ENCODE measurements at regions not wholly inside any gene's neighbourhood (a gene's known extent, or its start where the extent isn't known, plus 50 kb on each side); places are given as distances from the start of the nearest gene placed in this dataset.

DNA sequence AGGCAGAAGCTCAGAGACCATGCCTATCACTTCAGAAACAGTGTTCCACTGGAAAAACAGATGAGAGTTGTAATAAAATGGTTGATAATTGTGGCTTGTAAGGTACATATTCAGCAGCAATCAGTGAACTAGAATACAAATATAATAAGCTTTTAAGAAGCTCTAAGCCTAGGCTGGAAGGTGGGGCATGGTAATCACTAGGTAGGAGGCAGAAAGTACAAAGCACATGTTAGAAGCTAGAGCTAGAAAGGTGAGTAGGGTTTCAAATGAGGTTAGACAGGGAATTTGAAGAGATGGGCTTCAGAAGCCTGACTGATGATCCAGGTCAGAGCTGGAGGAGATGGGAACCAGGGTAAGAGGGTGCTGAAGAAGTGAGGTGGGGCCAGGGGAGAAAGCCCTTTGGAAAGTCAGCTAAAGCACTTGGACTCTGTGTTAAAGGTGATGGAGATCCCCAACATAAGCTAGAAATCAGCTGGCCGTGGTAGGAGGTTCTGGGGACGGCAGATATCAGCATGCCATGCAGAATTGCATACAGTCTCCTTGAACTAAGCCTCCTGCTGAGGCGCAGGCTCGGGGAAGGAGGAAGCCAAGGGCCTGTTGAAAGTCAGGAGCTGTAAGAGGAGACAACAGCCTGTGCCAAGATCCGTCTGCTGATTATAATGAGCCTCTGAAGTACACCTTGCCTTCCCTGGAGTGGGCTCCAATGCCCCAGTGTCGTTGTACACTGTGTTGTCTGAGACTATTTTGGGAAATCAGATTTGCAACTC is 659.4 kb downstream of the BCL11B start:
- no peak for DNase-seq

DNA sequence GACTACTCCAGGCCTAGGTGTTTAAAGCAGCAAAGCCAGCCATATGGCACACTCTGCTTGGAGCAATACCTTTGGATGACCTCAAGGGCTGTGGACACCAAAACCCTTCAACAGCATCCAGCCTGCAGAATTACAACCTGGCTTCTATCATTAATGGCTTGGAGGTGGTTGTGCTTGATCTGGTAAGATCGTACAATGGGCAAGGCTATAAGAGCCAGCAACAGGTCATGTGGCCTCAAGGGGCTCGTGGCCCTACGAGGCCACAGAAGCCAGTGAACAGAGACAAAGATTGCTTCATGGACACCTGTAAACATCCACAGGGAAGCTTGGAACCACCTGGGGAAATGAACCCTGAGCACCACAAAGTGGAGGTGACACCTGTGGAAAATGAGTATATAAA is 657.3 kb downstream of the BCL11B start:
- DNase-seq = no peak

DNA sequence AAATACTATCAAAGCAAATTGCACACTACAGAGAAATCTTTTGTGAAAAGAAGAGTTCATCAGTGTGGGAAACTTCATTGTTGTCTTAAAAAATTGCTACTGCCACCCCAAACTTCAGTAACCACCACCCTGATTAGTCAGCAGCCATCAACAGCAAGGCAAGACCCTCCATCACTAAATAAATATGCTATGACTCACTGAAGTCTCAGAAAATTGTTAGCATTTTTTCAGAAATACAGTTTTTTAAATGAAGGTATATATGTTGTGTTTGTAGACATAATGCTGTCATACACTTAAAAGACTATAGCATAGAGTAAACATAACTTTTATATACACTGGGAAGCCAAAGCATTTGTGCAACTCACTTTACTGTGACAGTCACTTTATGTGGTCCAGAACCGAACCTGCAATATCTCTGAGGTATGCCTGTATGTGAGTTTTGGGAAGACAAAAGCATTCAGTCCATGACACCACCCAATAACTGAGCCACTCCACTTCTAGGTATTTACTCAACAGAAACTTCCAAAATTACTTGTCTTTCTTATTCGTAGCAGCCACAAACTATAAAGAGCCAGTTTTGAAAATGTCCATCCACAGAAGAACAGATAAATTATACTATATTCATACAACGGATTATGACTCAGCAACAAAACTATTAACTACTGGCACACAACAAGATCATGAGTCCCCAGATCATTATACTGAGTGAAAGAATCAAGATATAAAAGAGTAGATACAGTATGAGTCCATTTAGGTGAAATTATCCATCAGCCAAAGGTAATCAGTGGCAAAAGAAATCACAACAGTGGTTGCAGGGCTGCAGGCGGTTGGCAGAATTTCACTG is 649.6 kb downstream of the BCL11B start:
- DNase-seq = no peak

DNA sequence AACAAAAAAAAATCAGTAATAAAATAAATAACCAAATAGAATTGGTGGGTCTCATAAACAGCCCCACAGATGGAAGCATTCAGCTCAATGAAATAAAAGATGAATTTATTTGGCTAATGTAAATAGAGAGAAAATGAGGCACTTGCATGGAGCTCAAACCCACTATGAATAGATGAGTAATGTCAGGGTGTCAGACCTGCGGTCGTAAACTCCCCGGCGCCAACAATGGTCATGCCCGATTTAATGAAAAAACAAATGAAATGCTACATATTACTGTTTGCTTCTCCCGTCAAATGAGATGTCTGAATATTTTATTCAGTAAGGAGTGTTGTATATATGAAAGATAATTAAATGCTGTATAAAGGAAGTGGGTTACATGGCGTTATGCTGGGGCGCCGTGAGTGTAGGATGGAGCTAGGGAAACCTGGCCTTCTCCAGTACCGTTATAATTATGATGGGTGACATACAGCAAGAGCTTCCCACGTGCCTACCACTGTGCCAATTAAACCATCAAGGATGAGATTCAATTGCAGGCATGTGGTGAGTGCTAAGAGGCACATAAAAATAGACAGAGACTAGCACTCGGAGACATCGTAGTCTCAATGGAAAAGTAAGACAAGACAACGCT is 648.1 kb downstream of the BCL11B start:
- no peak for DNase-seq

DNA sequence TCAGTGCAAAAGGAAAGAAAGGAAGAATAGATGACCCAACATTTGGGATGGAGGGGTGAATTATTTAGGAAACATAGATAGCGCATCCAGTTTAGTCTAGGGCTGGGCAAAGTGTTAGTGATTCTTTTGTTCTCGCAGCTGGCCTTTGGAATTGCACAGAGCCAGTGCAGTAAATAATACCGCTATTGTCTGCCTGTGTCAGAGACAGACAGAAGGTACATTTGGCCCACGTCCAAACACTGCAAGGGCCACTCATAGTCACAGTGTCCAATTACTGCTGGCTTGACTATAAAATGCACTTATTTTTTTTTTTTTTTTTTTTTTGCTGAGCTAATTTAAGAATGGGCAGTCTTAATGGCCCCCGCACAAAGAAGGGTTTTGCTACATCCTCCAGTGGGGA is 638.6 kb downstream of the BCL11B start:
- no peak for DNase-seq

DNA sequence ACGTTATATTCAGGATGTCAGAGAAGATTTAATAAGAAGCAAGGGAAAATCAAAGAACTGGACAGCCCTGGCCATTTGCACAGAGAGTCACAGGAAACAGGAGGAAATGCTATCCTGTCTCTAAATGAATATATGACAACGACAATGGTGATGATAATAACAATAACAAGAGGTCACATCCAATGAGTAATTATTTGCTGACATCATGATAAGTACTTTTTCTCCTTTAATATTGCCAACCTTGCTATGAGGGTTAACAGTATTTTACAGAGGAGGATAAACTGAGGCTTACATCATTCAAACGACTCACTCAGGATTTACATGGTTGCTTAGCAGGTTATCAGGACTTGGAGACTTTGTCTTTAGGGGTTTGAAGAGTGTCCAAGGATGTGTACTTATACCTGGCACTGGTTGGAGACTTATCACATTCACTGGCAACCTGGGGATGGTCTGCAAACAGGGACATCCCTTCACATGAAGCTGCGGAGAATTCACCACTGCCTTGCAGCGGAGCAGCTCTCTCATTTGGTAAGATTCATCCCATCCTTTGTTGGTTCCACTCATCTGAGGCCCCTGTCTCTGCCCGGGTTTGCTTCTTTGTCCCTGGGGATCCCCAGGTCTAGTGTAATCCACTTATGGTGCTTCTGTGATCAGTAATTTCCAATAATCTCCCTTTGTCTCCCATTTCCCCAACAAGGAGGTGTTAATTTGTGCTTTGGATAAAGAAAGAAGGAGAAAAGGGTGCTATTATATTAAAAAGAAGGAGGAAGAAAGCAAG is 637.8 kb downstream of the BCL11B start:
- DNase-seq = no peak

DNA sequence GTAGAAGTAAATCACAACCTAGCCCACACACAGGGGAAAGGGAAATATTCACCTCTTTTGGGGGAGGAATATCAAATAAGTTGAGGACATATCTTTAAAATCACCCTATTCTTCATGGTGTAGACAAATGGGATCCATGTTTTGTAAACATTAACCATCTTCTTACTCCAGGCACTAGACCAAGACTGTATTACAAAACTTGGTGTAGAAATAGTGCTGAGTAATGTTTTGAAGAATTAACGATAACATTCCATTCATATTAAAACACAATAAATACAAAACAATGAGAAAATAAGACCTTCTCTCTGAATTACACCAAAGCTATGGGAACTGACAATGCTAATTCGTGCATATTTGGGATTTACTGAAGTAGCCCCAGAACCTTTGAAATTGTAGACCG is 633.6 kb downstream of the BCL11B start:
- no peak for DNase-seq

DNA sequence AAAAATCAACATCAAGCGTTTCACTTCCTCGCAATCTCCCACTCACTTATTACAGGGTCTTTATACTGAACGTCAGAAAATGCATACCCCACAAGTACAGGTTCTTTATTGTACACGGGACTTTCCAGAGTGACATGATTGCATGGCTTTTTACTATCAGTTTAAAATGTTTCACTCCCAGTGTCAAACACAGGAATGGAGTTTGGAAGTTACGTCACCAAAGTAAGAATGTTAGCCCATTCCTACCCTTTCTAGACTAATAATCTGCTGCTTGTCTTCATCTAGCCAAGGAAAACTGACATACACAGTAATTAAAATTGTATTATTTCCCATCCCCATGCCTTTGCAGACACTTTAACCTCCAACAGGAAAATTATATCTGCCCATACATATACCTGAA is 624.2 kb downstream of the BCL11B start:
- no peak for DNase-seq

DNA sequence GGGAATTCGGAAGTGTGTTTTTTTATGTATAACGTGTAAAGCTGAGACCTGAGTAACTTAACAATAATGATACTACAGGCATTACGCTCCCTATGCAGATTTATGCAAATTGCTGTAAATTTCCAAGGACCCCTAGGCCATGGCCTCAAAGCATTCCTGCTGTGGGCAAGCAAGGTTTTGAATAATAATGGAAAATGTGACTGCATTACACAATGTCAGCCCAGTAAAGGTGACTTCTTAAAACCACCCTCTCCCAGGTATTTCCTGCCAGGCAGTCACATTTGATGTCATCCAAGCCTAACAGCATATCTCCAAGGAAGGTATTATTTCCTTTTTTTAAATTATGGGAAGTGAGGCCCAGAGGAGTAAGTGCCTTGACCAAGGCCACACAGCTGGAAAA is 621.0 kb downstream of the BCL11B start:
- no peak for DNase-seq

DNA sequence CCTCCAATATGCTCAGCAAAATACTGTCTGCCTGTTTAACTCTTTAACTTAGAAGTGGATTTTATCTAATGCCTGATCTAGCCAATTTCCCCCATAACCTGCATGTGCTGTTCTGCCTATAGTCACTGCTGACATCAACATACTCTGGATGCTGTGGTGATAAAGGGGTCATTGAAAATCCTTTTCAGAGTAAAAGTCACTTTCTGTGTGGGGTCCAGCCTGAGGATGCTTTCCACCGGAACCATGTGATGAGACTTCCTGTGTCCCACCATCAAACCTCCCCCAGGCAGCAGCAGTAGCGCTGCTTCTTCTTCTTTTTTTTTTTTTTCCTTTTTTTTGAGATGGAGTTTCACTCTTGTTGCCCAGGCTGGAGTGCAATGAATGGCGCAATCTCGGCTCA is 607.0 kb downstream of the BCL11B start:
- DNase-seq = no peak

DNA sequence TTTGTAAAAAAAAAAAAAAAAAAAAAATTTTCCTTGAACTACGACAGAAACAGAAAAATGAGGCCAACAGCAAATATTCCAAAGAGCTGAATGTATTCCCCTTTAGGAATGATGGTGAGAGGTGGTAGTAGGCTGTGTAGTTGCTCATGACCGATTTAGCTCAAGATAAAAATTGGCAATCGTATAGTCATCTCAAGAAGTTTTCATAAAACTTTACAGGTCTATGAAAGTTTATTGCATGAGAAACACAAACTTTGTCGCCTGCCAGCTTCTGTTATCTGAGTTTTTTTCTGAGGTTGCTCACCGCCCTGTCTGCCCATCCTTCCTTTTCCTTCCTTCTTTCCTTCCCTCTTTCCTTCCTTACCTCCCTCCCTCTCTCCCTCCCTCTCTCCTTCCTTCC is 605.5 kb downstream of the BCL11B start:
- no peak for DNase-seq

DNA sequence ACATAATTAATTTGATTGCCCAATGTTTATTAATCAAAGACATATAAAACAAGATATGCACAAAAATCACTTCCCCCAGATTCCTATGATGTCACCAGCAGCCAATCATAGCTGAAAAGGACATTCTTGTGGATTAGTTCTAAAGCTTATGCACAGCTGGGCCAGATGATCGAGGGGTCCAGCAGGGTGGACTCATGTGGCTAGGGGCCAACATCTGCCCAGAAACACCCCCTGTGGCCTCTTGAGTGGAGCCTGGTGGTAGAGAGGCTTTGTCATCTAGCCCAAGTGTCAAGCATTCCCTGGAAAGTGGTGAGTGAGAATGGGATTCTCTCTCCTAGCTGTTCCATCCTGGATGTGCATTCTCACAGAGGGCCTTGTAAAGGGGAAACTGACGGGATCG is 590.0 kb downstream of the BCL11B start:
- DNase-seq = no peak

DNA sequence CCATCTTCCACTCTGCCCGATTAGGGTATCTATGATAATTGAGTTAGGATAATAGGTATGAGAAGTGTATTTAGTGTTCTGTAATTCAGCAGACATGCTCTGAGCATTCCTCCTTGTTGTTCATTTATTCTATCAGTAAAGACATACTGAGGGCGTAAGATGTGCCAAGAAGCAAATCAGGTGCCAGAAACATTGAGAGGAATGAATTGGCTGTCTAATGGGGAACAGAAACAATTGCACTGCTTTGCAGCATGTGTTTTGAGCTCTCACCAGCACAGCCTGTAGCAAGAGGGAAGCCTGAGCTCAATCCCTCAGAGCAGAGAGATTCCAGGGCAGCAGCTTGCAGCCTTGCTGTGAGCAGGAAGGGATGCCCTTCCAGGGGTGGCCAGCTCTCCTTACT is 589.3 kb downstream of the BCL11B start:
- DNase-seq = no peak

DNA sequence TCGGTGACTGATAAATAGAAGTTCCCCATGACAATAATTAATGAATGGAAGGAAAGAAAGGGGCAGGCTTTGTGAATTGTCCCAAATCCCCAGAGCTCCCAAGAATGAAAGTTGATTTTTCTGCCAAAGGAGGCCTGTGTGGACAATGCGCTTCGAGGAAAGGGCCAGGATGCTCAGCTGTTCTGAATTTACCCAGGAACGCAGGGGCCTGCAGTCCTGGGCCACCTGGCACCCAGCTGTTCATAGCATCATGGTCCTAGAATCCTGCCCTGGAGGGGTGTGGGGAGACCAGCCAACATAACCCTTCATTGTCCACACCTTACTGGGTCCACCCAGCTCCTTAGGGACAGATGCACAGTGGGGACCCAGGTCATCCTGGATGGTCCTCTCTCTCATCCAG is 587.5 kb downstream of the BCL11B start:
- no peak for DNase-seq

DNA sequence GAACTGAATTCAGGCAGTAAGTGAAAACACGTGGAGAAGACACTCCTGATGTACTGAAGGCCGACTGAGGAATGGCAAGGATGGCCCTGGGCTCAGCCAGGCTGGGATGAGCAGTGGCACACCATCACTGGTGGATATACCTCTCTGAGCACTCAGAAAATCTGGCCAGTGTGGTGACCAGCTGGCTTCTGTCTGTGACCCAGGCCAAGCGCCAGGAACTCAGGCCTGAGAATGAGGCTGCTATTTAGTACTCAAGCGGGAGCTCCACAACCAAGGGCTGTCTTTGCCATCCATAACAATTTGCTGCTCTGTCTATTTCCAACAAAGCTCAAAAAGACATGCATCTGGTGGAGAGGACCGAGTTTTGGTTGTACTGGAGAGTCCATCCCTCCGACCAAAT is 586.3 kb downstream of the BCL11B start:
- no peak for DNase-seq

DNA sequence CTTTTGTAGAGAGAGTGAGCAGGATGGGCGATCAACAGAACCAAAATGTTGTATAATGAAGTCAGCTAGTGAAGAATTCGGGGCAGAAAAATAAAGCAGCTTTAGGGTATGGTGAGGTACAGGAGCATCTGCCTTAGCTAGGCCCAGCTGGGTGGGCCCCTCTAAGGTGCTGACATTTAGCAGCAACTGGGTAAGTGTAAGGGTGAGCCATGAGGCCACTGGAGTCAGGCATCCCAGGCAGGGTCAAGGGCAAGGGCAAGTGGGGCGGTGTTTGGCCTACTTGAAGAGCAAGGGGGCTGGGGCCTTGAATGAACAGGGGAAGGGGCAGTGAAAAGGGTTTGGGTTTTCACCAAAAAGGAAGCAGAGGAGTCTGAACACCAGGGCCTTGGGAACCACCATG is 583.6 kb downstream of the BCL11B start:
- no peak for DNase-seq

DNA sequence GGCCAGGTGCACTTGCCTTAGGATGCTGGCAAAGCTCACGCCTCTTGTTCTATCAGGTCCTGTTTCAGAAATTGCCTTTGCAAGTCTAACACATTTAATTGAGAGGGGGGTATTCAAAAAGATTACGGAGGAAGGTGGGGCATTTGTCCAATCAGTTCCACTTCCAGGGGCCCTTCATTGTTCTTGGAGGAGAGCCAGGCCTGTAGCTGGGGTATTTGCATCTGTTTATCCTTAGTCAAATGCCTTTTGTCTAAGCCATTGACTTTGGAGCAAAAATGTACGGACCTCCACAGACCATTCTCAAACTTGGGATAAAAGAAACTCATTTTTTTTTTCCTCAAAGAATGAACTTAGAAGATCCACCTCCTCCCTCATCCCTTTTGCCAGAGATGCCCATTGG is 582.0 kb downstream of the BCL11B start:
- DNase-seq = no peak

DNA sequence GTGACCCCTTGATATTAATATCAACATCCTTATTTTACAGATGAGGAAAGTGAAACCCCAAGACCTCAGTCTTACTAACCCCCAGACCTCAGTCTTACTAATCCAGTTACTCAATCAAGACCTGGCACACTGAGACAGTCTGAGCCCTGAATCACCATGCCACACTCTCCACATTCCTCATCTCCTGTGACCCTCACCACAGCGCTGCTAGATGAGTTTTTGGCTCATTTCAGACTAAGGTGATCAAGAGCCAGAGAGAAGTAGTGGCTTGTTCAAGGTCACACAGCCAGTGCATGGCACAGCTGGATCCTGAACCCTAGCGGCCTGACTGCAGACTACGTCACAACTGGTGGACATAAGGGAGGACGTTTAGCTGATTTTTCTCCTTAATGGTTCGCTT is 579.2 kb downstream of the BCL11B start:
- no peak for DNase-seq

DNA sequence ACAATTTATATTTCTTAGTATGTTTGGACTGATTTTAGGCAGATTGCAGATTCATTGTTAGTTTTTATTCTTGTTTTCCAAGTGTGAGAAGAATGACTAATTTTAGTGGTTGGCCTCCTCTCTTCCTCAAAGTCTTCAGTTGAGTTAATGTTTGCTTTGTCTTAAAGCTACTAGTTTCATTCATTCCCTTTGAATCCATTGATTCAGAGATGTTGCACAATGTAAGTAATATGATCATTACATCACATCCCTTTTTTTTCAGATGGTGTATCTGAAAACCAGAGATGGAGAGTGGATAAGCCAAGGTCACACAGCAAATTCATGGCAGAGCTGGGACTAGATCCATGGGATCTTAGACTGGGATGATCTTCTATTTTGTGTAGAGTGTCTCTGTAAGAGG is 577.5 kb downstream of the BCL11B start:
- DNase-seq = no peak

DNA sequence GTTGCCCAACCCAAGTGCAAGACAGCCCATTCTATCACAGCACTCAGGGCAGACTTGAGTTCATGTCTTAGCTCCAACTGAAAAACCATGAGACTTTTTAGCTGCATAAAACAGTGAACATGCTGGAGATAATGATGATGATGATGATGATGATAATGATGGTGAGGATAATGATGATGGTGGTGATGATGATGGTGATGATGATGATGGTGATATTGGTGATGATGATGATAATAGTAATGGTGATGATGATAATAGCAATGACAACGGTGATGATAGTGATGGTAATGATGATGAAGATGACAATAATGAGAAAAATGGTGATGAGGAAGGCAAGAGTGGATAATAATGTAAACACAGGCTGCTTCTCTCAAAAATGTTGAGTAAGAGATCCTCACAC is 576.2 kb downstream of the BCL11B start:
- DNase-seq = no peak

DNA sequence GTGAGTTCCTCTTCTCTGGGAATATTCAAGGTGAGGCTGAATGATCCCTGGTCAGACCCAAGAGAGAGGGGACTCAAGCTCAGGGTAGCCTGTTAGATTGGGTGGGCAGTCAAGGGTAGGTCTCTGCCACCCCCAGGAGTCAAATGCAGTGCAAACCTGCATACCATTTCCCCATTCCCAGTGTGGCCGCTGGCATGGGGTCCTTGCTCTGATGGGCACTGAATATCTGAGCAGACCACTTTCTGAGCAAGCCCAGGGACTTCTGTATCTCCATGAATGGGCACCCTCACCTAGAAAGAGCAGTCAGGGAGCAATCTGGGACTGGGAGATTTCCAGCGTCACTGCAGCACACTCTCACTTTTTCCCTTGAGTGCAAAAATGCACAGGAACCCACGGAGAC is 573.7 kb downstream of the BCL11B start:
- DNase-seq = no peak

DNA sequence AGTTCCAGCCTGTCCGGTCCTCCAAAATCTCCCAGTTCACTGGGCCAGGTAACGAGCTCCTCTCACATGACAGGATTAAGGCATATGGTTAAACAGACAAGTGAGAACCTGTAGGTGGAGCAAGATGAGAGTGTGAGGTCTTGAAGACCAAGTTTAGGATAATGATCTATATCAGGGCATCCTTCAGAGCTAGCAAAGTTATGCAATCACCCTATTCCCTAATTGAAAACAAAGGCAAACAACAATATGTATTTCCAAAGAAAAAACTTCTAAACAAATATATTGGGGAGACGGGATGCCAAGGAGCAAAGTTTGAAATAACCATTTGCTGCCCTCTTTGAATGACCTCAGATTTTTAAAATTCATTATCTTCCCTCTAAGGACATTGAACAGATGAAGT is 571.2 kb downstream of the BCL11B start:
- DNase-seq = no peak

DNA sequence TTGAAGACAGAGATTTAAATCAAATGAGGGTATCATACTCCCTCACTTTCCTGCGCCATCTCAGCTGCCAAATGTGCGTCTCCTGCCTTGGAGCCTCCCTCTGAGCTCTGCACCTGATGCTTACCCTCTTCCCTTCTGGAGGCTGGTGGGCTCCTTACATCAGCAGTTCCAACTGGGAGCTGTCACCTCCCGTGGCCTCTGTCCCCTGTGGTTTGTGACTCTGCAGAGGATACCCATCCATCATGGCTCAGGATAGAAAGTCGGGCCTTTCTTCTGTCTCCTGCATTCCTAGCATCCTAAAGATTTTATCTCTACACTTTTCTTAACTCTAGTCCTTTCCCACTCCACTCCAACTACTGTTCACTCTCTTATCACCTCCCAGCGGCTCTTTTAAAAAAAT is 570.6 kb downstream of the BCL11B start:
- DNase-seq = no peak
